ENCODE measurements at regions not wholly inside any gene's neighbourhood (a gene's known extent, or its start where the extent isn't known, plus 50 kb on each side); places are given as distances from the start of the nearest gene placed in this dataset.

GRCh38 chr12:58169826-58170225 is 228.5 kb downstream of the ATP23 start:
- Histone ChIP-seq H3K9me3 (no peaks in the 10 kb centered on the region), H3K27ac (no peak overlapping the region), H3K27me3 (no peaks in the 10 kb centered on the region), H3K4me3 (no peak overlapping the region), H3K4me1 (peaks cover 0 to 4% of the 10 kb centered on the region in 2 donors), H3K36me3 (no peaks in the 10 kb centered on the region)
- no peak for DNase-seq (ENCODE audit: low spot score)
- no peak for TF ChIP-seq CTCF (IDR thresholded peaks at IDR 0.05)

DNA sequence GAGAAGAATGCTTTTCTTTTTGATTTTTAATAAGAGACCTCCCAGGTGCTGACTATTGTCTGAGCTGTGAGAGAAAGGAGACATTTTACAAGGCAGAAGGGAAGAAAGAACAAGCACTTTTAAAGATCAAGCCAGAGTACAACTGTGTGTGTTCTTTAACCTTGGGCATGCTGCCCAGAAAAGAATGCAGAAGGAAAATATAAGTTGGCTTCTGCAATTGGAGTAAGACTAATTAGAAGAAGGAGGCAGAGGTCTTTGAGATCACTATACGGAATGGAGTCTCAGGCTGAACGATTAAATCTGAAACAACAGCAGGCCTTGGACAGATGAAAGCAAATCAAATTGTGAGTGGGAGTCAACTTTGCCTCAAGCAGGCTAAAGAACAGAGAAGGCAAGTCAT is 230.5 kb downstream of the ATP23 start:
- H3K27ac ChIP-seq: no peak overlapping the region
- no peaks in the 10 kb centered on the region for H3K9me3 ChIP-seq
- no peak for TF ChIP-seq CTCF (IDR thresholded peaks at IDR 0.05)
- H3K4me1 ChIP-seq: peaks cover 0 to 4% of the 10 kb centered on the region in 2 donors
- no peak for DNase-seq (ENCODE audit: low spot score)
- no peaks in the 10 kb centered on the region for H3K36me3 ChIP-seq
- no peak overlapping the region for H3K4me3 ChIP-seq
- H3K27me3 ChIP-seq: no peaks in the 10 kb centered on the region

GRCh38 chr12:58172433-58173073 is 231.2 kb downstream of the ATP23 start:
- no peak for DNase-seq (ENCODE audit: low spot score)
- no peak overlapping the region for H3K4me3 ChIP-seq
- peaks cover 0 to 4% of the 10 kb centered on the region in 2 donors for H3K4me1 ChIP-seq
- no peak overlapping the region for H3K27ac ChIP-seq
- no peaks in the 10 kb centered on the region for H3K27me3 ChIP-seq
- no peak for TF ChIP-seq CTCF (IDR thresholded peaks at IDR 0.05)
- H3K36me3 ChIP-seq: no peaks in the 10 kb centered on the region
- H3K9me3 ChIP-seq: no peaks in the 10 kb centered on the region

GRCh38 chr12:58174316-58174715 is 232.9 kb downstream of the ATP23 start:
- Histone ChIP-seq H3K36me3 (no peaks in the 10 kb centered on the region), H3K4me3 (no peak overlapping the region), H3K9me3 (no peaks in the 10 kb centered on the region), H3K27me3 (no peaks in the 10 kb centered on the region), H3K4me1 (peaks cover 0 to 4% of the 10 kb centered on the region in 2 donors), H3K27ac (no peak overlapping the region)
- no peak for DNase-seq (ENCODE audit: low spot score)
- TF ChIP-seq CTCF (IDR thresholded peaks at IDR 0.05): no peak

DNA sequence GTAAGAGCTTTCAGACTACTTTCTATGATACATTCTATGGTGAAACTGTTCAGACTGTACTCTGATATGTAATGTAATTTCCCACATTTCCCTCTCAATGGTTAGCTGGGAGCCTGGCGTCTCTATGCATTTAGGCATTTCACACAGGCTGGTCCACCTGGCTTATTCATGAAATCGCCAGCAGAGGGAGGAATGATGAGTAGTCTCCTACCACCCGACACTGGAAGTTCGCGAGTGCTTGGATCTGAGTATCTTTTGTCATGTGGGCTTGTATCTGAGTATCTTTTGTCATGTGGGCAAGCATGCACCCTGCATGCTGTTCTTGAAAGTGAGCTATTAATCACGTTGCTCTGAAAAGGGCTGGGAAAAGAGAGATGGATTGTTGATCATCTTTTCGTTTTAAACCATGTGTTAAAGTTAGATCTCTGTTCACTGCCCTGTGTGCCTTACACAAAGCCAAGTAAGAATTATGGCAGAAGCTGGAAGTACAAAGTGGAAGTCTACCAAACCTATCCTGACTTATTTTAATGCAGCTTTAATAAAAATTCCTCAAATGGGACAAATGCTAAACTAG is 235.0 kb downstream of the ATP23 start:
- H3K36me3 ChIP-seq: no peaks in the 10 kb centered on the region
- DNase-seq (ENCODE audit: low spot score): no peak
- TF ChIP-seq CTCF (IDR thresholded peaks at IDR 0.05): peak; percentile 28 to 64
- no peak overlapping the region for H3K4me3 ChIP-seq
- no peaks in the 10 kb centered on the region for H3K9me3 ChIP-seq
- no peak overlapping the region for H3K27ac ChIP-seq
- no peaks in the 10 kb centered on the region for H3K27me3 ChIP-seq
- peaks cover 0 to 4% of the 10 kb centered on the region in 2 donors for H3K4me1 ChIP-seq

GRCh38 chr12:58177366-58177765 is 236.0 kb downstream of the ATP23 start:
- H3K9me3 ChIP-seq: no peaks in the 10 kb centered on the region
- H3K27ac ChIP-seq: no peak overlapping the region

More at GRCh38 chr12:58177366-58177765, 236.0 kb downstream of the ATP23 start:
- H3K36me3 ChIP-seq: no peaks in the 10 kb centered on the region
- H3K4me1 ChIP-seq: no peaks in the 10 kb centered on the region
- no peak for DNase-seq (ENCODE audit: low spot score)
- TF ChIP-seq CTCF (IDR thresholded peaks at IDR 0.05): no peak
- H3K4me3 ChIP-seq: no peak overlapping the region
- no peaks in the 10 kb centered on the region for H3K27me3 ChIP-seq
